Kidney (tissue), 13 donors: ENCODE measurements at regions not wholly inside any gene's neighbourhood (a gene's known extent, or its start where the extent isn't known, plus 50 kb on each side); places are given as distances from the start of the nearest gene placed in this dataset.

Experiments
- DNase-seq, 5 donors: peaks; one replicate each; pipeline ENCODE4 v3.0.0-alpha.2; 2013 to 2020
- FAIRE-seq: peaks from 2 replicates; lab custom pipeline; 2012; peaks lifted over from hg19 to GRCh38; lab: Jason Lieb, UNC
- H3K27ac ChIP-seq, 2 donors: one replicate each; pipeline ENCODE4 v1.7.0; 2013; ENCODE audit warnings: low read depth in 2 of 2, low read length in 2 of 2, inconsistent platforms in 1 of 2
- H3K27me3 ChIP-seq: one replicate; pipeline ENCODE4 v1.7.1; 2013; ENCODE audit warnings: low read length, inconsistent platforms; ENCODE audit not compliant: control insufficient read depth, insufficient read depth
- H3K36me3 ChIP-seq, 3 donors: one replicate each; pipeline versions ENCODE4 v1.7.0 to v1.7.1; 2013; ENCODE audit warnings: low read length in 3 of 3, control low read depth in 1 of 3, inconsistent platforms in 1 of 3; ENCODE audit not compliant: insufficient read depth in 3 of 3, control insufficient read depth in 2 of 3
- H3K4me1 ChIP-seq, 3 donors: one replicate each; pipeline versions ENCODE4 v1.7.0 to v1.7.1; 2013; ENCODE audit warnings: low read length in 3 of 3, inconsistent platforms in 1 of 3, low read depth in 1 of 3; ENCODE audit not compliant: control insufficient read depth in 2 of 3, insufficient read depth in 2 of 3
- H3K4me3 ChIP-seq, 3 donors: one replicate each; pipeline versions ENCODE4 v1.7.0 to v1.8.1; 2013; ENCODE audit warnings: low read length in 3 of 3, control low read depth in 1 of 3, inconsistent platforms in 1 of 3
- H3K9ac ChIP-seq, 3 donors: one replicate each; pipeline versions ENCODE4 v1.7.0 to v1.7.1; 2013; ENCODE audit warnings: low read length in 3 of 3, control low read depth in 1 of 3, inconsistent platforms in 1 of 3
- H3K9me3 ChIP-seq, 3 donors: one replicate each; pipeline versions ENCODE4 v1.7.0 to v1.7.1; 2013; ENCODE audit warnings: low read length in 3 of 3, control low read depth in 1 of 3, inconsistent platforms in 1 of 3; ENCODE audit not compliant: control insufficient read depth in 2 of 3, insufficient read depth in 1 of 3
- CTCF ChIP-seq: IDR thresholded peaks from 3 replicates; pipeline ENCODE4 v1.5.1; 2012; ENCODE audit warnings: mild to moderate bottlenecking, moderate library complexity, borderline replicate concordance; ENCODE audit not compliant: insufficient read depth; ENCODE audit errors: extremely low read depth
- intact Hi-C: fragments of 100-400 bp; cut with DNase I; formaldehyde crosslinking; loops from one replicate; pipeline ENCODE4 v1.11.1; 2022
- donor health status: control.
- donor health status: control.
- donor health status: control.
- donor health status: control.
- donor health status: control.
- donor health status: DM: yes; HTN: yes; CAD: no.
- donor health status: Normal renal cell carcinoma (clear cell type).

- H3K27me3 ChIP-seq, result no peaks in the 10 kb centered on the region
- no peaks in the 10 kb centered on the region for H3K9me3 ChIP-seq
- intact Hi-C loops, result no loop called here
- H3K4me3 ChIP-seq, result no peak overlapping the region
- no peaks in the 10 kb centered on the region for H3K36me3 ChIP-seq
- TF ChIP-seq CTCF, result no peak
- H3K9ac ChIP-seq, result no peak overlapping the region
- no peak for FAIRE-seq
- DNase-seq, result no peak
- no peak overlapping the region for H3K27ac ChIP-seq
- H3K4me1 ChIP-seq, result no peaks in the 10 kb centered on the region
These were observed 178.8 kb upstream of the ANKRD30A start for GRCh38 chr10:36946598-36946997.

GRCh38 chr10:36943544-36943943 lies 181.9 kb upstream of the ANKRD30A start:
- intact Hi-C loops, result no loop called here
- no peak for FAIRE-seq
- H3K9me3 ChIP-seq, result no peaks in the 10 kb centered on the region
- no peak overlapping the region for H3K27ac ChIP-seq
- H3K9ac ChIP-seq, result no peak overlapping the region
- no peaks in the 10 kb centered on the region for H3K27me3 ChIP-seq
- no peak for TF ChIP-seq CTCF
- H3K36me3 ChIP-seq, result no peaks in the 10 kb centered on the region
- no peaks in the 10 kb centered on the region for H3K4me1 ChIP-seq
- peak in 1 of 5 donors; percentile 60 for DNase-seq
- H3K4me3 ChIP-seq, result no peak overlapping the region

GRCh38 chr10:36942616-36943015 lies 182.8 kb upstream of the ANKRD30A start:
- Histone ChIP-seq H3K9ac (no peak overlapping the region), H3K27me3 (no peaks in the 10 kb centered on the region), H3K27ac (no peak overlapping the region), H3K4me3 (no peak overlapping the region), H3K36me3 (no peaks in the 10 kb centered on the region), H3K9me3 (no peaks in the 10 kb centered on the region), H3K4me1 (no peaks in the 10 kb centered on the region)
- no peak for DNase-seq
- intact Hi-C loops, result no loop called here
- TF ChIP-seq CTCF, result no peak
- FAIRE-seq, result no peak

- no peaks in the 10 kb centered on the region for H3K36me3 ChIP-seq
- DNase-seq (no peak), FAIRE-seq (no peak)
- H3K9ac ChIP-seq, result no peak overlapping the region
- intact Hi-C loops, result no loop called here
- no peaks in the 10 kb centered on the region for H3K9me3 ChIP-seq
- H3K4me1 ChIP-seq, result no peaks in the 10 kb centered on the region
- no peak for TF ChIP-seq CTCF
- no peak overlapping the region for H3K27ac ChIP-seq
- H3K4me3 ChIP-seq, result no peak overlapping the region
- no peaks in the 10 kb centered on the region for H3K27me3 ChIP-seq
These were observed 222.4 kb upstream of the ANKRD30A start for GRCh38 chr10:36903040-36903439.
